ENCODE measurements at regions not wholly inside any gene's neighbourhood (a gene's known extent, or its start where the extent isn't known, plus 50 kb on each side); places are given as distances from the start of the nearest gene placed in this dataset.

GRCh38 chr5:171617266-171617665 lies 168.4 kb upstream of the SMIM23 start:
- Histone ChIP-seq H3K27me3 (ENCODE audit: control insufficient read depth in 1 of 2, insufficient read depth in 2 of 2, low read length in 2 of 2) (peaks cover 0 to 6% of the 10 kb centered on the region in 2 donors), H3K4me1 (ENCODE audit: control insufficient read depth, insufficient read depth, low read length) (no peaks in the 10 kb centered on the region), H3K36me3 (ENCODE audit: control insufficient read depth in 2 of 2, insufficient read depth in 2 of 2, low read length in 2 of 2) (no peaks in the 10 kb centered on the region), H3K9me3 (ENCODE audit: control insufficient read depth in 2 of 2, low read length in 2 of 2) (peaks cover 0 to 6% of the 10 kb centered on the region in 2 donors), H3K9ac (ENCODE audit: low read length in 2 of 2) (no peak overlapping the region), H3K27ac (ENCODE audit: low read length) (no peak overlapping the region), H3K4me3 (ENCODE audit: low read length in 2 of 2) (no peak overlapping the region)

- Histone ChIP-seq H3K4me1 (ENCODE audit: control insufficient read depth, insufficient read depth, low read length) (no peaks in the 10 kb centered on the region), H3K36me3 (ENCODE audit: control insufficient read depth in 2 of 2, insufficient read depth in 2 of 2, low read length in 2 of 2) (no peaks in the 10 kb centered on the region), H3K27me3 (ENCODE audit: control insufficient read depth in 1 of 2, insufficient read depth in 2 of 2, low read length in 2 of 2) (peaks cover 0 to 6% of the 10 kb centered on the region in 2 donors), H3K4me3 (ENCODE audit: low read length in 2 of 2) (no peak overlapping the region), H3K9me3 (ENCODE audit: control insufficient read depth in 2 of 2, low read length in 2 of 2) (peaks cover 0 to 6% of the 10 kb centered on the region in 2 donors), H3K9ac (ENCODE audit: low read length in 2 of 2) (no peak overlapping the region), H3K27ac (ENCODE audit: low read length) (no peak overlapping the region)
Measured at GRCh38 chr5:171617817-171618591, 167.6 kb upstream of the SMIM23 start.

- Histone ChIP-seq H3K4me1 (ENCODE audit: control insufficient read depth, insufficient read depth, low read length) (no peaks in the 10 kb centered on the region), H3K9me3 (ENCODE audit: control insufficient read depth in 2 of 2, low read length in 2 of 2) (no peaks in the 10 kb centered on the region), H3K4me3 (ENCODE audit: low read length in 2 of 2) (no peak overlapping the region), H3K27me3 (ENCODE audit: control insufficient read depth in 1 of 2, insufficient read depth in 2 of 2, low read length in 2 of 2) (peaks cover 0 to 6% of the 10 kb centered on the region in 2 donors), H3K27ac (ENCODE audit: low read length) (no peak overlapping the region), H3K9ac (ENCODE audit: low read length in 2 of 2) (no peak overlapping the region), H3K36me3 (ENCODE audit: control insufficient read depth in 2 of 2, insufficient read depth in 2 of 2, low read length in 2 of 2) (no peaks in the 10 kb centered on the region)
Measured at GRCh38 chr5:171619196-171619595, 166.4 kb upstream of the SMIM23 start.

- H3K36me3 ChIP-seq (ENCODE audit: control insufficient read depth in 2 of 2, insufficient read depth in 2 of 2, low read length in 2 of 2): no peaks in the 10 kb centered on the region
- H3K9ac ChIP-seq (ENCODE audit: low read length in 2 of 2): no peak overlapping the region
- no peak overlapping the region for H3K27ac ChIP-seq (ENCODE audit: low read length)
- H3K4me1 ChIP-seq (ENCODE audit: control insufficient read depth, insufficient read depth, low read length): no peaks in the 10 kb centered on the region
- H3K27me3 ChIP-seq (ENCODE audit: control insufficient read depth in 1 of 2, insufficient read depth in 2 of 2, low read length in 2 of 2): peaks cover 0 to 6% of the 10 kb centered on the region in 2 donors
- H3K9me3 ChIP-seq (ENCODE audit: control insufficient read depth in 2 of 2, low read length in 2 of 2): no peaks in the 10 kb centered on the region
- no peak overlapping the region for H3K4me3 ChIP-seq (ENCODE audit: low read length in 2 of 2)
Measured at GRCh38 chr5:171619744-171620143, 165.9 kb upstream of the SMIM23 start.

- Histone ChIP-seq H3K27ac (ENCODE audit: low read length) (no peak overlapping the region), H3K9ac (ENCODE audit: low read length in 2 of 2) (no peak overlapping the region), H3K36me3 (ENCODE audit: control insufficient read depth in 2 of 2, insufficient read depth in 2 of 2, low read length in 2 of 2) (no peaks in the 10 kb centered on the region), H3K4me1 (ENCODE audit: control insufficient read depth, insufficient read depth, low read length) (no peaks in the 10 kb centered on the region), H3K27me3 (ENCODE audit: control insufficient read depth in 1 of 2, insufficient read depth in 2 of 2, low read length in 2 of 2) (peaks cover 0 to 2% of the 10 kb centered on the region in 2 donors), H3K9me3 (ENCODE audit: control insufficient read depth in 2 of 2, low read length in 2 of 2) (no peaks in the 10 kb centered on the region), H3K4me3 (ENCODE audit: low read length in 2 of 2) (no peak overlapping the region)
Measured at GRCh38 chr5:171622010-171622409, 163.6 kb upstream of the SMIM23 start.

- Histone ChIP-seq H3K4me1 (ENCODE audit: control insufficient read depth, insufficient read depth, low read length) (no peaks in the 10 kb centered on the region), H3K4me3 (ENCODE audit: low read length in 2 of 2) (no peak overlapping the region), H3K36me3 (ENCODE audit: control insufficient read depth in 2 of 2, insufficient read depth in 2 of 2, low read length in 2 of 2) (no peaks in the 10 kb centered on the region), H3K27ac (ENCODE audit: low read length) (no peak overlapping the region), H3K9ac (ENCODE audit: low read length in 2 of 2) (no peak overlapping the region), H3K27me3 (ENCODE audit: control insufficient read depth in 1 of 2, insufficient read depth in 2 of 2, low read length in 2 of 2) (peaks cover under 1 to 2% of the 10 kb centered on the region in 2 donors), H3K9me3 (ENCODE audit: control insufficient read depth in 2 of 2, low read length in 2 of 2) (no peaks in the 10 kb centered on the region)
Measured at GRCh38 chr5:171623107-171623506, 162.5 kb upstream of the SMIM23 start.

GRCh38 chr5:171623551-171624097 lies 162.0 kb upstream of the SMIM23 start:
- Histone ChIP-seq H3K27ac (ENCODE audit: low read length) (no peak overlapping the region), H3K9me3 (ENCODE audit: control insufficient read depth in 2 of 2, low read length in 2 of 2) (no peaks in the 10 kb centered on the region), H3K4me3 (ENCODE audit: low read length in 2 of 2) (no peak overlapping the region), H3K27me3 (ENCODE audit: control insufficient read depth in 1 of 2, insufficient read depth in 2 of 2, low read length in 2 of 2) (peaks cover 2 to 5% of the 10 kb centered on the region in 2 donors), H3K4me1 (ENCODE audit: control insufficient read depth, insufficient read depth, low read length) (no peaks in the 10 kb centered on the region), H3K36me3 (ENCODE audit: control insufficient read depth in 2 of 2, insufficient read depth in 2 of 2, low read length in 2 of 2) (no peaks in the 10 kb centered on the region), H3K9ac (ENCODE audit: low read length in 2 of 2) (no peak overlapping the region)

- no peaks in the 10 kb centered on the region for H3K4me1 ChIP-seq (ENCODE audit: control insufficient read depth, insufficient read depth, low read length)
- no peaks in the 10 kb centered on the region for H3K9me3 ChIP-seq (ENCODE audit: control insufficient read depth in 2 of 2, low read length in 2 of 2)
- H3K9ac ChIP-seq (ENCODE audit: low read length in 2 of 2): no peak overlapping the region
- H3K27me3 ChIP-seq (ENCODE audit: control insufficient read depth in 1 of 2, insufficient read depth in 2 of 2, low read length in 2 of 2): peaks cover 5 to 6% of the 10 kb centered on the region in 2 donors
- no peak overlapping the region for H3K4me3 ChIP-seq (ENCODE audit: low read length in 2 of 2)
- H3K27ac ChIP-seq (ENCODE audit: low read length): no peak overlapping the region
- no peaks in the 10 kb centered on the region for H3K36me3 ChIP-seq (ENCODE audit: control insufficient read depth in 2 of 2, insufficient read depth in 2 of 2, low read length in 2 of 2)
Measured at GRCh38 chr5:171624396-171624795, 161.2 kb upstream of the SMIM23 start.

- no peak overlapping the region for H3K4me3 ChIP-seq (ENCODE audit: low read length in 2 of 2)
- no peak overlapping the region for H3K27ac ChIP-seq (ENCODE audit: low read length)
- peaks cover 5% of the 10 kb centered on the region for H3K4me1 ChIP-seq (ENCODE audit: control insufficient read depth, insufficient read depth, low read length)
- peaks cover 6 to 11% of the 10 kb centered on the region in 2 donors for H3K27me3 ChIP-seq (ENCODE audit: control insufficient read depth in 1 of 2, insufficient read depth in 2 of 2, low read length in 2 of 2)
- no peaks in the 10 kb centered on the region for H3K36me3 ChIP-seq (ENCODE audit: control insufficient read depth in 2 of 2, insufficient read depth in 2 of 2, low read length in 2 of 2)
- no peaks in the 10 kb centered on the region for H3K9me3 ChIP-seq (ENCODE audit: control insufficient read depth in 2 of 2, low read length in 2 of 2)
- H3K9ac ChIP-seq (ENCODE audit: low read length in 2 of 2): no peak overlapping the region
Measured at GRCh38 chr5:171625646-171626045, 160.0 kb upstream of the SMIM23 start.

GRCh38 chr5:171627936-171628632 lies 157.5 kb upstream of the SMIM23 start:
- Histone ChIP-seq H3K4me3 (ENCODE audit: low read length in 2 of 2) (no peak overlapping the region), H3K36me3 (ENCODE audit: control insufficient read depth in 2 of 2, insufficient read depth in 2 of 2, low read length in 2 of 2) (no peaks in the 10 kb centered on the region), H3K27me3 (ENCODE audit: control insufficient read depth in 1 of 2, insufficient read depth in 2 of 2, low read length in 2 of 2) (peaks cover 9 to 14% of the 10 kb centered on the region in 2 donors), H3K9me3 (ENCODE audit: control insufficient read depth in 2 of 2, low read length in 2 of 2) (no peaks in the 10 kb centered on the region), H3K9ac (ENCODE audit: low read length in 2 of 2) (no peak overlapping the region), H3K4me1 (ENCODE audit: control insufficient read depth, insufficient read depth, low read length) (peaks cover 5% of the 10 kb centered on the region), H3K27ac (ENCODE audit: low read length) (no peak overlapping the region)

- no peak overlapping the region for H3K9ac ChIP-seq (ENCODE audit: low read length in 2 of 2)
- no peak overlapping the region for H3K4me3 ChIP-seq (ENCODE audit: low read length in 2 of 2)
- no peak overlapping the region for H3K27ac ChIP-seq (ENCODE audit: low read length)
- no peaks in the 10 kb centered on the region for H3K9me3 ChIP-seq (ENCODE audit: control insufficient read depth in 2 of 2, low read length in 2 of 2)
- H3K27me3 ChIP-seq (ENCODE audit: control insufficient read depth in 1 of 2, insufficient read depth in 2 of 2, low read length in 2 of 2): peaks cover 9 to 14% of the 10 kb centered on the region in 2 donors
- H3K36me3 ChIP-seq (ENCODE audit: control insufficient read depth in 2 of 2, insufficient read depth in 2 of 2, low read length in 2 of 2): no peaks in the 10 kb centered on the region
- peaks cover 5% of the 10 kb centered on the region for H3K4me1 ChIP-seq (ENCODE audit: control insufficient read depth, insufficient read depth, low read length)
Measured at GRCh38 chr5:171628633-171628974, 157.0 kb upstream of the SMIM23 start.
